Neural crest cell (in vitro differentiated cells): ENCODE measurements at regions not wholly inside any gene's neighbourhood (a gene's known extent, or its start where the extent isn't known, plus 50 kb on each side); places are given as distances from the start of the nearest gene placed in this dataset.

Source experiments
- DNase-seq: peaks from one replicate; pipeline ENCODE4 v3.0.0; 2021; ENCODE audit warnings: low read depth, mixed read lengths, low spot score
- H3K27ac Mint-ChIP-seq: one replicate; pipeline ENCODE4 v1.8.0; 2021; ENCODE audit warnings: mild to moderate bottlenecking, mixed read lengths; ENCODE audit not compliant: unreplicated experiment
- H3K27me3 Mint-ChIP-seq: 2 replicates; pipeline ENCODE4 v1.8.0; 2021; ENCODE audit warnings: low read depth, mild to moderate bottlenecking, mixed read lengths
- H3K36me3 Mint-ChIP-seq: 2 replicates; pipeline ENCODE4 v1.8.0; 2021; ENCODE audit warnings: low read depth, mild to moderate bottlenecking, mixed read lengths
- H3K4me1 Mint-ChIP-seq: 2 replicates; pipeline ENCODE4 v1.8.0; 2021; ENCODE audit warnings: mixed read lengths
- H3K4me3 Mint-ChIP-seq: one replicate; pipeline ENCODE4 v1.8.0; 2021; ENCODE audit warnings: mild to moderate bottlenecking, mixed read lengths
- H3K9me3 Mint-ChIP-seq: 2 replicates; pipeline ENCODE4 v1.8.0; 2021; ENCODE audit warnings: mixed read lengths
- TF ChIP-seq, protein P1 (sequence below): fragments of 200-600 bp; sonication (generic); conservative IDR thresholded peaks from 2 replicates; pipeline ENCODE4 v1.5.0; 2021; ENCODE audit warnings: antibody characterized with exemption, mild to moderate bottlenecking

- no peaks in the 10 kb centered on the region for H3K27me3 Mint-ChIP-seq
- no peaks in the 10 kb centered on the region for H3K4me1 Mint-ChIP-seq
- H3K36me3 Mint-ChIP-seq, result no peaks in the 10 kb centered on the region
- no peaks in the 10 kb centered on the region for H3K9me3 Mint-ChIP-seq
- H3K27ac Mint-ChIP-seq, result no peak overlapping the region
- DNase-seq, result no peak
- no peak overlapping the region for H3K4me3 Mint-ChIP-seq
- TF ChIP-seq, protein P1, sequence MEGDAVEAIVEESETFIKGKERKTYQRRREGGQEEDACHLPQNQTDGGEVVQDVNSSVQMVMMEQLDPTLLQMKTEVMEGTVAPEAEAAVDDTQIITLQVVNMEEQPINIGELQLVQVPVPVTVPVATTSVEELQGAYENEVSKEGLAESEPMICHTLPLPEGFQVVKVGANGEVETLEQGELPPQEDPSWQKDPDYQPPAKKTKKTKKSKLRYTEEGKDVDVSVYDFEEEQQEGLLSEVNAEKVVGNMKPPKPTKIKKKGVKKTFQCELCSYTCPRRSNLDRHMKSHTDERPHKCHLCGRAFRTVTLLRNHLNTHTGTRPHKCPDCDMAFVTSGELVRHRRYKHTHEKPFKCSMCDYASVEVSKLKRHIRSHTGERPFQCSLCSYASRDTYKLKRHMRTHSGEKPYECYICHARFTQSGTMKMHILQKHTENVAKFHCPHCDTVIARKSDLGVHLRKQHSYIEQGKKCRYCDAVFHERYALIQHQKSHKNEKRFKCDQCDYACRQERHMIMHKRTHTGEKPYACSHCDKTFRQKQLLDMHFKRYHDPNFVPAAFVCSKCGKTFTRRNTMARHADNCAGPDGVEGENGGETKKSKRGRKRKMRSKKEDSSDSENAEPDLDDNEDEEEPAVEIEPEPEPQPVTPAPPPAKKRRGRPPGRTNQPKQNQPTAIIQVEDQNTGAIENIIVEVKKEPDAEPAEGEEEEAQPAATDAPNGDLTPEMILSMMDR, result no peak
These were observed 63.5 kb upstream of the EGFR start for GRCh38 chr7:54955296-54955695.

DNA sequence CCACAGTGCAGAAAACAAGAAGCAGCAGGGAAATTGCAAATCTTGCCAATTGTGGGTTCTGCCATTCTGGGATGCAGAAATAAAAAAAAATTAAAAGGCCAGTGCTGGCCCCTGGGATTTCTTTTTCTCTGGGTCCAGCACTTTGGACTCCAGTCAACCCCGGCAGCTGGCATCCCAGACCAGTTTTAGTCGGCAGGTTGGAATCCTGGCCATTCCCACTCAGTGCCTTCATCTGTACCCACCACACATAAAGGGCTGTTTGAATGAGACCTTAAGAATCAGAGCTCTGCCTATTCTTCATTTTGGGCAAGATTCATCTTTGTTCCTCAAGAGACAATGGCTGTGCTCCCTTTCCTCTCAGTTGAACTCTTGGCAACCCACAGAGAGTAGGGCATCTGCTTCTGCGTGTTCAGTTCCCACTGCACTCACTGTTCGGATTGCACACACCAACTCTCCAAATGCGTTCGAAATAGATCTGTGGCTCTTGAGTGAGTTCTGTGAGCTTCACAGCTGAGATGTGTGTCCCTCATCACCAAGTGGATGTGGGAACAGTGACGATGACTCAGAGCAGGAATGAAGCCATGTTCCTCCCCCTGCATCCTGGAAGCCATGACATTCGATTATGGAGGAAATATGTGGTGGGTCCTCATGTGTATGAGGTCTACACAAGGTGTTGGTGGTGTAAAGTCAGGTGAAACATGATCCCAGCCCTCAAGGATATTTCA lies 63.0 kb upstream of the EGFR start:
- DNase-seq, result no peak
- TF ChIP-seq, protein P1, result no peak
- no peaks in the 10 kb centered on the region for H3K27me3 Mint-ChIP-seq
- H3K36me3 Mint-ChIP-seq, result no peaks in the 10 kb centered on the region
- no peaks in the 10 kb centered on the region for H3K4me1 Mint-ChIP-seq
- no peak overlapping the region for H3K27ac Mint-ChIP-seq
- H3K9me3 Mint-ChIP-seq, result peaks cover 2% of the 10 kb centered on the region
- H3K4me3 Mint-ChIP-seq, result no peak overlapping the region

DNA sequence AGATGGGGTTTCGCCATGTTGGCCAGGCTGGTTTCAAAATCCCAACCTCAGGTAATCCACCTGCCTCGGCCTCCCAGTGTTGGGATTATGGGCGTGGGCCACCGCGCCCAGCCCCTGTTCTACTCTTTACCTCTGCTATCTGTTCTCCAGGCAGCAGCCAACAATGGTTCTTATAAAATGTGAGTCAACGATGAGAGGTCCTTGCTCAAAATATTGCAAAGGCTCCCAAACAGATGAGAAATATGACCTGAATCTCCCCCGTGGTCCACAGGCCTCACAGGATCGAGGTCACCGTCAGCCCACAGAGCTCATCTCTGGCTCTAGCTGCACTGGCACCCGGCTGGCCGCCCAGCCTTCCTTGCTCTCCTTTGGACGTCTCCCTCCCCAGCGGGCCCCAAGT lies 62.0 kb upstream of the EGFR start:
- Mint-ChIP-seq H3K27ac (no peak overlapping the region), H3K9me3 (peaks cover 2% of the 10 kb centered on the region), H3K4me1 (no peaks in the 10 kb centered on the region), H3K4me3 (no peak overlapping the region), H3K27me3 (no peaks in the 10 kb centered on the region), H3K36me3 (no peaks in the 10 kb centered on the region)
- TF ChIP-seq, protein P1, result no peak
- no peak for DNase-seq

GRCh38 chr7:54960517-54960916 lies 58.3 kb upstream of the EGFR start:
- TF ChIP-seq, protein P1, result no peak
- H3K36me3 Mint-ChIP-seq, result no peaks in the 10 kb centered on the region
- peaks cover 2% of the 10 kb centered on the region for H3K9me3 Mint-ChIP-seq
- no peak for DNase-seq
- no peaks in the 10 kb centered on the region for H3K4me1 Mint-ChIP-seq
- no peaks in the 10 kb centered on the region for H3K27me3 Mint-ChIP-seq
- H3K27ac Mint-ChIP-seq, result no peak overlapping the region
- no peak overlapping the region for H3K4me3 Mint-ChIP-seq

GRCh38 chr7:54961391-54961790 lies 57.4 kb upstream of the EGFR start:
- Mint-ChIP-seq H3K4me1 (no peaks in the 10 kb centered on the region), H3K9me3 (peaks cover 2% of the 10 kb centered on the region), H3K36me3 (no peaks in the 10 kb centered on the region), H3K27me3 (no peaks in the 10 kb centered on the region), H3K27ac (no peak overlapping the region), H3K4me3 (no peak overlapping the region)
- TF ChIP-seq, protein P1, result no peak
- DNase-seq, result no peak
